Ovary (tissue), 7 donors: ENCODE measurements at regions not wholly inside any gene's neighbourhood (a gene's known extent, or its start where the extent isn't known, plus 50 kb on each side); places are given as distances from the start of the nearest gene placed in this dataset.

ENCODE experiments used
- DNase-seq, 5 donors: peaks; one replicate each; pipeline ENCODE4 v3.0.0-alpha.2; 2019 to 2020
- H3K27ac ChIP-seq, 2 donors: fragments of 200-600 bp; one replicate each; pipeline versions ENCODE4 v1.5.1 to v1.8.0; 2019 to 2022
- H3K27me3 ChIP-seq: fragments of 200-600 bp; one replicate; pipeline ENCODE4 v1.8.0; 2022
- H3K36me3 ChIP-seq: fragments of 200-600 bp; sonication (generic); one replicate; pipeline ENCODE4 v1.5.1; 2019
- H3K4me1 ChIP-seq: one replicate; pipeline ENCODE4 v1.8.1; 2013; ENCODE audit warnings: mild to moderate bottlenecking, moderate library complexity; ENCODE audit not compliant: insufficient read depth
- H3K4me3 ChIP-seq: fragments of 200-600 bp; sonication (generic); one replicate; pipeline ENCODE4 v1.5.1; 2017
- H3K9me3 ChIP-seq, 2 donors: fragments of 200-600 bp in 1 of 2; sonication (generic) in 1 of 2; one replicate each; pipeline versions ENCODE4 v1.5.1 to v1.8.1; 2013 to 2019; ENCODE audit warnings: mild to moderate bottlenecking in 1 of 2, moderate library complexity in 1 of 2
- EP300 ChIP-seq: sonication (generic); formaldehyde crosslinking; IDR thresholded peaks from one replicate; pipeline ENCODE4 v1.6.1; 2017; ENCODE audit warnings: antibody characterized with exemption
- POLR2A ChIP-seq: fragments of 450-650 bp; IDR thresholded peaks from one replicate; pipeline ENCODE4 v1.6.1; 2017; ENCODE audit warnings: antibody characterized with exemption, mild to moderate bottlenecking, moderate library complexity
- WGBS, 3 donors: extraction: QIAGEN DNeasy Blood & Tissue Kit in 1 of 3; methylation state at CpG; one replicate each; pipeline versions ENCODE4 v1.1.5 to v1.1.7; 2013 to 2017; 5-methylcytosine and 5-hydroxymethylcytosine counted together
- intact Hi-C, 4 donors: fragments of 100-400 bp; cut with DNase I; formaldehyde crosslinking; loops; one replicate each; pipeline versions ENCODE4 v1.11.0 to v1.15.1; 2022 to 2023
- TF ChIP-seq, protein P1 (sequence below), 3 donors: fragments of 450-650 bp in 2 of 3; fragments of 200-600 bp in 1 of 3; IDR thresholded peaks; one replicate each; pipeline versions ENCODE4 v1.5.1 to v1.8.0; 2016 to 2022; ENCODE audit warnings: antibody characterized with exemption in 3 of 3, mild to moderate bottlenecking in 1 of 3
- donor health status: DM: no; HTN: no; CAD: no; lungs with moderate emphysema.
- donor health status: DM: no; HTN: no; CAD: no.
- donor health status: Bipolar disorder and iron deficiency.
- donor health status: DM: no; HTN: no; CAD: no.
- donor health status: DM: yes; HTN: yes; CAD: no.

DNA sequence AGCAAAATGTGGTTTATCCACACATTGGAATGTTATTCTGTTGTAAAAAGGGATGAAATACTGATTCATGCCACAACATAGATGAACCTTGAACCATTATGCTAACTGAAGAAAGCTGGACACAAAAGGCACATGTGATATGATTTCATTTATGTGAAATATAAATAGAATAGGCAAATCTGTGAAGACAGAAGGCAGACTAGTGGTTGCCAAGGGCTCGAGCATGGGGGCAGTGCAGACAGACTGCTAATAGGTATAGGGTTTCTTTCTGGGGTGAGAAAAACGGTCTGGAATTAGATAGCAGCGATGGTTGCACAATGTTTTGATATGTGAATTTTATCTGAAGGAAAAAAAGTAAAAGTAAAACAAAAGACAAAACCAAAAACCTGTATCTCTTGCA, 54.6 kb upstream of the FNDC1 start:
- Histone ChIP-seq H3K36me3 (no peaks in the 10 kb centered on the region), H3K27me3 (no peaks in the 10 kb centered on the region), H3K4me3 (no peak overlapping the region), H3K4me1 (peaks cover 2% of the 10 kb centered on the region), H3K9me3 (no peaks in the 10 kb centered on the region), H3K27ac (no peak overlapping the region)
- 19 to 27% (median 27%) methylated on average over 3 of the region's 3 CpGs for WGBS, 3 donors
- intact Hi-C loops: loop anchor here in 1 of 4 donors (5.0 kb wide), 1 partner anchor 642 kb away; no protein-coding TSS in a partner anchor
- DNase-seq: no peak
- TF ChIP-seq POLR2A (no peak), EP300 (no peak)
- TF ChIP-seq, protein P1, sequence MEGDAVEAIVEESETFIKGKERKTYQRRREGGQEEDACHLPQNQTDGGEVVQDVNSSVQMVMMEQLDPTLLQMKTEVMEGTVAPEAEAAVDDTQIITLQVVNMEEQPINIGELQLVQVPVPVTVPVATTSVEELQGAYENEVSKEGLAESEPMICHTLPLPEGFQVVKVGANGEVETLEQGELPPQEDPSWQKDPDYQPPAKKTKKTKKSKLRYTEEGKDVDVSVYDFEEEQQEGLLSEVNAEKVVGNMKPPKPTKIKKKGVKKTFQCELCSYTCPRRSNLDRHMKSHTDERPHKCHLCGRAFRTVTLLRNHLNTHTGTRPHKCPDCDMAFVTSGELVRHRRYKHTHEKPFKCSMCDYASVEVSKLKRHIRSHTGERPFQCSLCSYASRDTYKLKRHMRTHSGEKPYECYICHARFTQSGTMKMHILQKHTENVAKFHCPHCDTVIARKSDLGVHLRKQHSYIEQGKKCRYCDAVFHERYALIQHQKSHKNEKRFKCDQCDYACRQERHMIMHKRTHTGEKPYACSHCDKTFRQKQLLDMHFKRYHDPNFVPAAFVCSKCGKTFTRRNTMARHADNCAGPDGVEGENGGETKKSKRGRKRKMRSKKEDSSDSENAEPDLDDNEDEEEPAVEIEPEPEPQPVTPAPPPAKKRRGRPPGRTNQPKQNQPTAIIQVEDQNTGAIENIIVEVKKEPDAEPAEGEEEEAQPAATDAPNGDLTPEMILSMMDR (IDR thresholded peaks at IDR 0.05): no peak

DNA sequence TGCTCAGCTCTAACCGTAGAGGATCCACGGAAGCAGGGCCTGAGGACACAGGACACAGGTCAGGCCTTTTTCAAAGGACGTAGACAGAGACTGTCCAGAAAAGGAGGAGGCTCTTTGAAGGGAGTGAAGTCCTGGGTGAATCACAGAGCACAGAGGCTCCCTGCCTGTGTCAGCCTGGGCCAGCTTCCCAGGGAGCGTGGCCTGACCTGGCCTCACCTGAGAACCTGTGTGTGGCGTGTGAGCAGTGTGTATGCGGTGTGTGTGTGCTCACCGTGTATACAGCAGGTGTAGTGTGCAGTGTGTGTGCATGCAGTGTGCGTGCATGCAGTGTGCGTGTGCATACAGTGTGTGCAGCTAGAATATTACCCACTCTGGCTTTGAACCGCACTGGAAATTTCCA, 56.0 kb upstream of the FNDC1 start:
- intact Hi-C loops: loop anchor here in 1 of 4 donors (5.0 kb wide), 1 partner anchor 641 kb away; no protein-coding TSS in a partner anchor

DNA sequence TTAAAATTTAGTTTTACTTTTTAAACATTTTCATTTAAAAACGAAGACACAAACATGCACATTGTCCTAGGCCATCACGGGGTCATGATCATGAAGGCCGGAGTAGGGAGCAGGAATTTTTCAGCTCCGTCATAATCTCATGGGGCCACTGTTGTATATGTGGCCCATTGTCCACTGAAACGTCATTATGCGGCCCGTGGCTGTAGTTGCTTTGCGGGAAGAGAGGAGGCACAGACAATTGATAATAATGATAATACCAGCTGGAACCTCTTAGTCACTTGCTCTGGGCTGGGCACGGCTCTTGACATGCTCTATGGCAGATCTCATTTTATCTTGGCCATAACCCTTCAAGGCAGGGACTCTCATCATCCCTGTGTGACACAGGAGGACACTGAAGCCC, 56.5 kb upstream of the FNDC1 start:
- peaks cover 2% of the 10 kb centered on the region for H3K4me1 ChIP-seq
- no peaks in the 10 kb centered on the region for H3K36me3 ChIP-seq
- no peak overlapping the region for H3K27ac ChIP-seq
- no peak for TF ChIP-seq EP300
- no peak for TF ChIP-seq POLR2A
- TF ChIP-seq, protein P1 (IDR thresholded peaks at IDR 0.05): no peak
- 86 to 90% (median 88%) methylated on average over 9 of the region's 9 CpGs for WGBS, 3 donors
- DNase-seq: no peak
- H3K4me3 ChIP-seq: no peak overlapping the region
- intact Hi-C loops: loop anchor here in 1 of 4 donors (5.0 kb wide), 1 partner anchor 640 kb away; no protein-coding TSS in a partner anchor
- H3K9me3 ChIP-seq: no peaks in the 10 kb centered on the region
- H3K27me3 ChIP-seq: no peaks in the 10 kb centered on the region

More for the DNA sequence above, 56.0 kb upstream of the FNDC1 start:
- H3K4me3 ChIP-seq: no peak overlapping the region
- TF ChIP-seq POLR2A (no peak), EP300 (no peak)
- TF ChIP-seq, protein P1 (IDR thresholded peaks at IDR 0.05): no peak
- no peaks in the 10 kb centered on the region for H3K36me3 ChIP-seq
- peaks cover 2% of the 10 kb centered on the region for H3K4me1 ChIP-seq
- 92 to 93% (median 93%) methylated on average over 10 of the region's 10 CpGs for WGBS, 3 donors
- DNase-seq: no peak
- H3K27ac ChIP-seq: no peak overlapping the region
- no peaks in the 10 kb centered on the region for H3K27me3 ChIP-seq
- no peaks in the 10 kb centered on the region for H3K9me3 ChIP-seq

DNA sequence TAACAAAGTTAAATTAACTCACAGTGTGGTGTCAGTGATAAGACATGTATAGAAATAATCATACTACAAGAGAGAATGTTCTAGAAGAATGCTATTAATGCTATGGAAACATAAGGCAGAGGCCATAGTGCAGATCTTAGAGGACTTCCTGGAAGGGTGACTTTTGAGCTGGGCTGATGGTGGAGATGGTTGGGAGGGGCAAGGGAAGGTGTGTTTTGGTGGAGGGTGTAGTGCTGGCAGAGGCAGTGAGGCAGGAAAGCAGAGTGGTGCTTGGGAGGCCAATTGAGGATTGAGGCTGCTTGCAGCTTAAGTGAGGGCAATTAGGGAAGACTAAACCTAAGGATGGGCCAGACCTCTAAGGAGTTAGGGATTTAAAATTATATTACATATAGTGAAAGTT, 58.5 kb upstream of the FNDC1 start:
- DNase-seq: no peak
- no peaks in the 10 kb centered on the region for H3K36me3 ChIP-seq
- TF ChIP-seq EP300: no peak
- no peak for TF ChIP-seq POLR2A
- TF ChIP-seq, protein P1 (IDR thresholded peaks at IDR 0.05): no peak
- no peak overlapping the region for H3K4me3 ChIP-seq
- no peaks in the 10 kb centered on the region for H3K9me3 ChIP-seq
- H3K27ac ChIP-seq: no peak overlapping the region
- no peaks in the 10 kb centered on the region for H3K4me1 ChIP-seq
- H3K27me3 ChIP-seq: no peaks in the 10 kb centered on the region
- intact Hi-C loops: loop anchor here in 1 of 4 donors (5.0 kb wide), 1 partner anchor 638 kb away; no protein-coding TSS in a partner anchor
